HEK293 (cell line): ENCODE measurements at regions not wholly inside any gene's neighbourhood (a gene's known extent, or its start where the extent isn't known, plus 50 kb on each side); places are given as distances from the start of the nearest gene placed in this dataset.

ENCODE experiments used
- CTCF ChIA-PET: fragments of 350-600 bp; formaldehyde crosslinking; extraction: SDS; loops from one replicate; lab custom pipeline; 2021; ENCODE audit warnings: antibody characterized with exemption; lab: Yijun Ruan, JAX
- POLR2A ChIA-PET: fragments of 300-600 bp; formaldehyde crosslinking; extraction: SDS; loops from one replicate; lab custom pipeline; 2020; ENCODE audit warnings: antibody characterized with exemption, inconsistent platforms; lab: Yijun Ruan, JAX
- H3K27ac ChIP-seq: fragments of 200-500 bp; sonication (Bioruptor generic); 2 replicates; pipeline ENCODE4 v1.5.1; 2014; ENCODE audit warnings: low read depth, low read length, control low read depth, inconsistent platforms; ENCODE audit errors: extremely low read depth
- H3K36me3 ChIP-seq, 2 experiments: fragments of 200-500 bp in 1 of 2; sonication (Bioruptor generic) in 1 of 2; 1 replicate in 1 of 2; 2 replicates in 1 of 2; pipeline ENCODE4 v1.5.1; 2014 to 2017; ENCODE audit warnings: inconsistent platforms in 2 of 2, low read length in 2 of 2; ENCODE audit not compliant: control insufficient read depth in 2 of 2, insufficient read depth in 1 of 2
- H3K4me1 ChIP-seq: fragments of 200-500 bp; sonication (Bioruptor generic); 2 replicates; pipeline ENCODE4 v1.5.1; 2014; ENCODE audit warnings: mild to moderate bottlenecking, low read length, inconsistent platforms; ENCODE audit not compliant: control insufficient read depth, insufficient read depth
- H3K4me3 ChIP-seq: 2 replicates; pipeline ENCODE4 v1.5.1; 2011; ENCODE audit warnings: low read depth, mild to moderate bottlenecking, control low read depth, low read length, moderate library complexity
- H3K9me3 ChIP-seq: fragments of 200-500 bp; sonication (Bioruptor generic); 2 replicates; pipeline ENCODE4 v1.5.1; 2014; ENCODE audit warnings: low read depth, low read length, inconsistent platforms; ENCODE audit not compliant: control insufficient read depth, insufficient read depth
- BCL11B ChIP-seq: fragments of 450-650 bp; formaldehyde crosslinking; IDR thresholded peaks from 2 replicates; pipeline ENCODE4 v1.5.1; 2016; ENCODE audit warnings: low read depth, missing biosample characterization, missing genetic modification characterization
- GLIS2 ChIP-seq: fragments of 450-650 bp; formaldehyde crosslinking; IDR thresholded peaks from 2 replicates; pipeline ENCODE4 v1.5.1; 2016; ENCODE audit warnings: missing biosample characterization, missing genetic modification characterization
- HOXA7 ChIP-seq: sonication (generic); formaldehyde crosslinking; IDR thresholded peaks from 2 replicates; pipeline ENCODE4 v1.8.1; 2022; ENCODE audit warnings: missing genetic modification reagents, borderline replicate concordance
- KLF7 ChIP-seq: fragments of 450-650 bp; formaldehyde crosslinking; IDR thresholded peaks from 2 replicates; pipeline ENCODE4 v1.5.1; 2016; ENCODE audit warnings: missing biosample characterization, missing genetic modification characterization, borderline replicate concordance
- ZNF10 ChIP-seq: fragments of 450-650 bp; formaldehyde crosslinking; IDR thresholded peaks from 2 replicates; pipeline ENCODE4 v1.5.1; 2017; ENCODE audit warnings: missing biosample characterization, missing genetic modification characterization
- ZNF140 ChIP-seq: fragments of 450-650 bp; formaldehyde crosslinking; IDR thresholded peaks from 2 replicates; pipeline ENCODE4 v1.5.1; 2016; ENCODE audit warnings: missing biosample characterization, missing genetic modification characterization
- ZNF274 ChIP-seq, 2 experiments: fragments of 200-500 bp in 1 of 2; fragments of 450-650 bp in 1 of 2; sonication (Bioruptor generic) in 1 of 2; formaldehyde crosslinking in 1 of 2; IDR thresholded peaks; 2 replicates each; pipeline versions ENCODE4 v1.5.1 to v1.6.1; 2014 to 2016; ENCODE audit warnings: borderline replicate concordance in 1 of 2, inconsistent platforms in 1 of 2, low read length in 1 of 2, missing biosample characterization in 1 of 2, missing genetic modification characterization in 1 of 2
- ZNF311 ChIP-seq: fragments of 450-650 bp; formaldehyde crosslinking; IDR thresholded peaks from 2 replicates; pipeline ENCODE4 v1.5.1; 2017; ENCODE audit warnings: missing biosample characterization, missing genetic modification characterization, borderline replicate concordance
- ZNF324 ChIP-seq: fragments of 450-650 bp; formaldehyde crosslinking; IDR thresholded peaks from 2 replicates; pipeline ENCODE4 v1.5.1; 2016; ENCODE audit warnings: missing biosample characterization, missing genetic modification characterization
- ZNF404 ChIP-seq: fragments of 450-650 bp; formaldehyde crosslinking; IDR thresholded peaks from 2 replicates; pipeline ENCODE4 v1.5.1; 2017; ENCODE audit warnings: missing biosample characterization, missing genetic modification characterization
- ZNF530 ChIP-seq: fragments of 450-650 bp; formaldehyde crosslinking; IDR thresholded peaks from 2 replicates; pipeline ENCODE4 v1.5.1; 2016; ENCODE audit warnings: low read depth, missing biosample characterization, missing genetic modification characterization
- ZNF544 ChIP-seq: fragments of 450-650 bp; formaldehyde crosslinking; IDR thresholded peaks from 2 replicates; pipeline ENCODE4 v1.5.0; 2017; ENCODE audit warnings: missing biosample characterization, missing genetic modification characterization
- ZNF571 ChIP-seq: fragments of 450-650 bp; formaldehyde crosslinking; IDR thresholded peaks from 2 replicates; pipeline ENCODE4 v1.5.0; 2017; ENCODE audit warnings: missing biosample characterization, missing genetic modification characterization
- ZNF600 ChIP-seq: fragments of 450-650 bp; formaldehyde crosslinking; IDR thresholded peaks from 2 replicates; pipeline ENCODE4 v1.5.1; 2016; ENCODE audit warnings: missing biosample characterization, missing genetic modification characterization
- ZNF658 ChIP-seq: fragments of 450-650 bp; formaldehyde crosslinking; IDR thresholded peaks from 2 replicates; pipeline ENCODE4; 2016; ENCODE audit warnings: missing biosample characterization, missing genetic modification characterization
- ZNF777 ChIP-seq: fragments of 450-650 bp; formaldehyde crosslinking; IDR thresholded peaks from 2 replicates; pipeline ENCODE4 v1.5.1; 2017; ENCODE audit warnings: missing biosample characterization, missing genetic modification characterization, borderline replicate concordance
- ZNF785 ChIP-seq: fragments of 450-650 bp; formaldehyde crosslinking; IDR thresholded peaks from 2 replicates; pipeline ENCODE4 v1.5.1; 2016; ENCODE audit warnings: missing biosample characterization, missing genetic modification characterization
- TF ChIP-seq, protein P1 (sequence below): fragments of 450-650 bp; formaldehyde crosslinking; IDR thresholded peaks from 2 replicates; pipeline ENCODE4 v1.5.1; 2016; ENCODE audit warnings: missing biosample characterization, missing genetic modification characterization
- TF ChIP-seq, protein P2 (sequence below): fragments of 450-650 bp; formaldehyde crosslinking; IDR thresholded peaks from 2 replicates; pipeline ENCODE4; 2016; ENCODE audit warnings: missing biosample characterization, missing genetic modification characterization
- TF ChIP-seq, protein P3 (sequence below): fragments of 450-650 bp; formaldehyde crosslinking; IDR thresholded peaks from 2 replicates; pipeline ENCODE4 v1.5.1; 2016; ENCODE audit warnings: missing biosample characterization, missing genetic modification characterization
- TF ChIP-seq, protein P4 (sequence below): fragments of 450-650 bp; formaldehyde crosslinking; IDR thresholded peaks from 2 replicates; pipeline ENCODE4 v1.5.1; 2016; ENCODE audit warnings: missing biosample characterization, missing genetic modification characterization
- TF ChIP-seq, protein P5 (sequence below): fragments of 450-650 bp; formaldehyde crosslinking; IDR thresholded peaks from 2 replicates; pipeline ENCODE4 v1.5.1; 2016; ENCODE audit warnings: missing biosample characterization, missing genetic modification characterization, low read depth

DNA sequence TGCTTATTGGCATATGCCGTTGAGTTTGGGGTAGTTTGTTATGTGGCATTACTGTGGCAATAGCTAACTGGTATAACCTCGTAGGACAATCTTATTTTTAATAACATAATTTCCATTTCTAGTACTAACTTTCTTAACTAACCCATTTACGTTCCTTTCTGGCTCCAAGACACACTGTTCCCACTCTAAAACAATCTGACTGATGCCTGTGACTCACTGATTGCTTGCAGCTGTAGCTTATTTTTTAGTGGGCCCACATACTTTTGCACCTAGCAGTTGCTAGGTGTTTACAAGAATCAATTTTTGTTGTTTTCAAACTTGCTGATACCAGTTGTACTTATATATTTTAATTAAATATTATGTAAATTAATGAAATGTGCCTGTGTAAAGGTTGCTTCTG, 52.2 kb downstream of the FAT3 start:
- Histone ChIP-seq H3K4me3 (no peak overlapping the region), H3K36me3 (no peaks in the 10 kb centered on the region), H3K4me1 (no peaks in the 10 kb centered on the region), H3K27ac (no peak overlapping the region), H3K9me3 (no peaks in the 10 kb centered on the region)
- ChIA-PET POLR2A (no interaction called here), CTCF (no interaction called here)
- TF ChIP-seq, protein P1, sequence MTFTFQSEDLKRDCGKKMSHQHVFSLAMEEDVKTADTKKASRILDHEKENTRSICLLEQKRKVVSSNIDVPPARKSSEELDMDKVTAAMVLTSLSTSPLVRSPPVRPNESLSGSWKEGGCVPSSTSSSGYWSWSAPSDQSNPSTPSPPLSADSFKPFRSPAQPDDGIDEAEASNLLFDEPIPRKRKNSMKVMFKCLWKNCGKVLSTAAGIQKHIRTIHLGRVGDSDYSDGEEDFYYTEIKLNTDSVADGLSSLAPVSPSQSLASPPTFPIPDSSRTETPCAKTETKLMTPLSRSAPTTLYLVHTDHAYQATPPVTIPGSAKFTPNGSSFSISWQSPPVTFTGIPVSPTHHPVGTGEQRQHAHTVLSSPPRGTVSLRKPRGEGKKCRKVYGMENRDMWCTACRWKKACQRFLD (tag by site-specific recombination) = no peak
- TF ChIP-seq, protein P2, sequence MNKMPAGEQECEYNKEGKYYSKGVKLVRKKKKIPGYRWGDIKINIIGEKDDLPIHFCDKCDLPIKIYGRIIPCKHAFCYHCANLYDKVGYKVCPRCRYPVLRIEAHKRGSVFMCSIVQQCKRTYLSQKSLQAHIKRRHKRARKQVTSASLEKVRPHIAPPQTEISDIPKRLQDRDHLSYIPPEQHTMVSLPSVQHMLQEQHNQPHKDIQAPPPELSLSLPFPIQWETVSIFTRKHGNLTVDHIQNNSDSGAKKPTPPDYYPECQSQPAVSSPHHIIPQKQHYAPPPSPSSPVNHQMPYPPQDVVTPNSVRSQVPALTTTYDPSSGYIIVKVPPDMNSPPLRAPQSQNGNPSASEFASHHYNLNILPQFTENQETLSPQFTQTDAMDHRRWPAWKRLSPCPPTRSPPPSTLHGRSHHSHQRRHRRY (tag by site-specific recombination) = no peak
- TF ChIP-seq ZNF658 (tag by site-specific recombination) (no peak), ZNF274 (IDR thresholded peaks at IDR 0.05; ENCODE audit: low read length) (no peak), ZNF274 (tag by site-specific recombination; IDR thresholded peaks at IDR 0.05; ENCODE audit: borderline replicate concordance) (no peak), ZNF785 (no peak), ZNF530 (no peak), KLF7 (tag by site-specific recombination) (no peak), HOXA7 (no peak), ZNF10 (no peak), GLIS2 (tag by site-specific recombination) (no peak), BCL11B (tag by site-specific recombination) (no peak), ZNF544 (tag by site-specific recombination) (no peak), ZNF404 (no peak), ZNF140 (tag by site-specific recombination) (no peak), ZNF600 (tag by site-specific recombination) (no peak), ZNF324 (tag by site-specific recombination) (no peak), ZNF777 (tag by site-specific recombination) (no peak)
- TF ChIP-seq, protein P3, sequence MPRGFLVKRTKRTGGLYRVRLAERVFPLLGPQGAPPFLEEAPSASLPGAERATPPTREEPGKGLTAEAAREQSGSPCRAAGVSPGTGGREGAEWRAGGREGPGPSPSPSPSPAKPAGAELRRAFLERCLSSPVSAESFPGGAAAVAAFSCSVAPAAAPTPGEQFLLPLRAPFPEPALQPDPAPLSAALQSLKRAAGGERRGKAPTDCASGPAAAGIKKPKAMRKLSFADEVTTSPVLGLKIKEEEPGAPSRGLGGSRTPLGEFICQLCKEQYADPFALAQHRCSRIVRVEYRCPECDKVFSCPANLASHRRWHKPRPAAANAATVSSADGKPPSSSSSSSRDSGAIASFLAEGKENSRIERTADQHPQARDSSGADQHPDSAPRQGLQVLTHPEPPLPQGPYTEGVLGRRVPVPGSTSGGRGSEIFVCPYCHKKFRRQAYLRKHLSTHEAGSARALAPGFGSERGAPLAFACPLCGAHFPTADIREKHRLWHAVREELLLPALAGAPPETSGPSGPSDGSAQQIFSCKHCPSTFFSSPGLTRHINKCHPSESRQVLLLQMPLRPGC (tag by site-specific recombination) = no peak
- TF ChIP-seq, protein P4, sequence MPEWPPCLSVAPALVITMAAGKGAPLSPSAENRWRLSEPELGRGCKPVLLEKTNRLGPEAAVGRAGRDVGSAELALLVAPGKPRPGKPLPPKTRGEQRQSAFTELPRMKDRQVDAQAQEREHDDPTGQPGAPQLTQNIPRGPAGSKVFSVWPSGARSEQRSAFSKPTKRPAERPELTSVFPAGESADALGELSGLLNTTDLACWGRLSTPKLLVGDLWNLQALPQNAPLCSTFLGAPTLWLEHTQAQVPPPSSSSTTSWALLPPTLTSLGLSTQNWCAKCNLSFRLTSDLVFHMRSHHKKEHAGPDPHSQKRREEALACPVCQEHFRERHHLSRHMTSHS = no peak

DNA sequence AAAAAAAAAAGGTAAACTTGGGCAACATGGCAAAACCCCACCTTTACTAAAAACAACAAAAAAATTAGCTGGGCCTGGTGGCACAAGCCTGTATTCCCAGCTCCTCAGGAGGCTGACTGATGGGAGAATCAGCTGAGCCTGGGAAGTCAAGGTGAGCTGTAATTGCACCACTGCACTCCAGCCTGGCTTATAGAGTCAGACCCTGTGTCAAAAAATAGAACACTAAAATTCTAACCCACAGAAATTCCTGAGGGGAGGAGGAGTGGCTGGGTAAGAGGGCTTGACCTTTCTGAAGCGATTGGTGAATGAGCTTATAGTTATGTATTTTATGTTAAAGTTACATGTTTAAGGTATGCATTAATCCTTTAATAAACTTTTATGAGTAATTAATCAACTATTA, 53.3 kb downstream of the FAT3 start:
- TF ChIP-seq, protein P5, sequence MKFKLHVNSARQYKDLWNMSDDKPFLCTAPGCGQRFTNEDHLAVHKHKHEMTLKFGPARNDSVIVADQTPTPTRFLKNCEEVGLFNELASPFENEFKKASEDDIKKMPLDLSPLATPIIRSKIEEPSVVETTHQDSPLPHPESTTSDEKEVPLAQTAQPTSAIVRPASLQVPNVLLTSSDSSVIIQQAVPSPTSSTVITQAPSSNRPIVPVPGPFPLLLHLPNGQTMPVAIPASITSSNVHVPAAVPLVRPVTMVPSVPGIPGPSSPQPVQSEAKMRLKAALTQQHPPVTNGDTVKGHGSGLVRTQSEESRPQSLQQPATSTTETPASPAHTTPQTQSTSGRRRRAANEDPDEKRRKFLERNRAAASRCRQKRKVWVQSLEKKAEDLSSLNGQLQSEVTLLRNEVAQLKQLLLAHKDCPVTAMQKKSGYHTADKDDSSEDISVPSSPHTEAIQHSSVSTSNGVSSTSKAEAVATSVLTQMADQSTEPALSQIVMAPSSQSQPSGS = no peak
- TF ChIP-seq ZNF140 (tag by site-specific recombination) = peak; percentile 65
- TF ChIP-seq ZNF311 (tag by site-specific recombination) = no peak
- TF ChIP-seq ZNF571 (tag by site-specific recombination) = no peak
- TF ChIP-seq, all 188 proteins: peak for 1
- no peaks in the 10 kb centered on the region for H3K9me3 ChIP-seq
- ChIA-PET POLR2A (interaction anchor here (0.6 to 0.9 kb wide), 2 partner anchors 9 to 1113 kb away, joined by 3 to 6 read pairs; no protein-coding TSS in a partner anchor), CTCF (interaction anchor here (0.6 to 0.7 kb wide), 4 partner anchors 12 to 379 kb away, joined by 3 to 6 read pairs (median 4); no protein-coding TSS in a partner anchor)
- no peak overlapping the region for H3K4me3 ChIP-seq
- H3K36me3 ChIP-seq = no peaks in the 10 kb centered on the region
- H3K27ac ChIP-seq = no peak overlapping the region
- no peaks in the 10 kb centered on the region for H3K4me1 ChIP-seq
